ENCODE measurements at regions not wholly inside any gene's neighbourhood (a gene's known extent, or its start where the extent isn't known, plus 50 kb on each side); places are given as distances from the start of the nearest gene placed in this dataset.

DNA sequence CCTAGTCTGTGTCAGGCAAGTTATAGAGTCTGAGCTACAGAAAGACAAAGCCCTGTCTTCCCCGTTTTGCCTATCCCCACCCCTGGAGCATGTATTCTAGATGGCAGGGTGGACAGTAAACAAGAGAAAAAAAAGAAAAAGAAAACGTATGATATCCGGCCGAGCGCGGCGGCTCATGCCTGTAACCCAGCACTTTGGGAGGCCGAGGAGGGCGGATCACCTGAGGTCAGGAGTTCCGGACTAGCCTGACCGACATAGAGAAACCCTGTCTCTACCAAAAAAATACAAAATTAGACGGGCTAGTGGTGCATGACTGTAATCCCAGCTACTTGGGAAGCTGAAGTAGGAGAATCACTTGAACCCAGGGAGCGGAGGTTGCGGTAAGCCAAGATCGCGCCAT lies 523.0 kb upstream of the CDH9 start:
- TF ChIP-seq, protein P1, sequence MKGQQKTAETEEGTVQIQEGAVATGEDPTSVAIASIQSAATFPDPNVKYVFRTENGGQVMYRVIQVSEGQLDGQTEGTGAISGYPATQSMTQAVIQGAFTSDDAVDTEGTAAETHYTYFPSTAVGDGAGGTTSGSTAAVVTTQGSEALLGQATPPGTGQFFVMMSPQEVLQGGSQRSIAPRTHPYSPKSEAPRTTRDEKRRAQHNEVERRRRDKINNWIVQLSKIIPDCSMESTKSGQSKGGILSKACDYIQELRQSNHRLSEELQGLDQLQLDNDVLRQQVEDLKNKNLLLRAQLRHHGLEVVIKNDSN (IDR thresholded peaks at IDR 0.05) = no peak
- TF ChIP-seq EP300 (IDR thresholded peaks at IDR 0.05; ENCODE audit: borderline replicate concordance) (no peak), YY1 (IDR thresholded peaks at IDR 0.05; ENCODE audit: low read depth) (no peak)

DNA sequence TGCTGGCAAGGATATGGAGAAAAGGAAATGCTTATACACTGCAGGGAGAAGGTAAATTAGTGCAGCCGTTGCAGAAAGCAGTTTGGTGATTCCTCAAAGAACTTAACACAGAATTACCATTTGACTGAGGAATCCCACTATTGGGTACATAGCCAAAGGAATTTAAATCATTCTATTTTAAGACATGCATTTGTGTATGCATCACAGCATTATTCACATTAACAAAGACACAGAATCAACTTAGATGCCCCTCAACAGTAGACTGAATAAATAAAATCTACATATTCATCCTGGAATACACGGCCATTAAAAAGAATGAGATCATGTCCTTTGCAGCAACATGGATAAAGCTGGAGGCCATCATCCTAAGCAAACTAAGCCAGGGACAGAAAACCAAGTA lies 510.1 kb upstream of the CDH9 start:
- TF ChIP-seq YY1 (IDR thresholded peaks at IDR 0.05; ENCODE audit: low read depth) (no peak), FOXM1 (IDR thresholded peaks at IDR 0.05; ENCODE audit: borderline replicate concordance, low read depth) (no peak), EP300 (IDR thresholded peaks at IDR 0.05; ENCODE audit: borderline replicate concordance) (no peak), CEBPB (IDR thresholded peaks at IDR 0.05) (no peak), TEAD4 (IDR thresholded peaks at IDR 0.05) (no peak), ZBTB7A (IDR thresholded peaks at IDR 0.05; ENCODE audit: low read depth) (no peak), NFIC (IDR thresholded peaks at IDR 0.05) (no peak), RAD21 (IDR thresholded peaks at IDR 0.05; ENCODE audit: low read depth) (no peak), EGR1 (IDR thresholded peaks at IDR 0.05) (no peak)
- TF ChIP-seq, protein P2, sequence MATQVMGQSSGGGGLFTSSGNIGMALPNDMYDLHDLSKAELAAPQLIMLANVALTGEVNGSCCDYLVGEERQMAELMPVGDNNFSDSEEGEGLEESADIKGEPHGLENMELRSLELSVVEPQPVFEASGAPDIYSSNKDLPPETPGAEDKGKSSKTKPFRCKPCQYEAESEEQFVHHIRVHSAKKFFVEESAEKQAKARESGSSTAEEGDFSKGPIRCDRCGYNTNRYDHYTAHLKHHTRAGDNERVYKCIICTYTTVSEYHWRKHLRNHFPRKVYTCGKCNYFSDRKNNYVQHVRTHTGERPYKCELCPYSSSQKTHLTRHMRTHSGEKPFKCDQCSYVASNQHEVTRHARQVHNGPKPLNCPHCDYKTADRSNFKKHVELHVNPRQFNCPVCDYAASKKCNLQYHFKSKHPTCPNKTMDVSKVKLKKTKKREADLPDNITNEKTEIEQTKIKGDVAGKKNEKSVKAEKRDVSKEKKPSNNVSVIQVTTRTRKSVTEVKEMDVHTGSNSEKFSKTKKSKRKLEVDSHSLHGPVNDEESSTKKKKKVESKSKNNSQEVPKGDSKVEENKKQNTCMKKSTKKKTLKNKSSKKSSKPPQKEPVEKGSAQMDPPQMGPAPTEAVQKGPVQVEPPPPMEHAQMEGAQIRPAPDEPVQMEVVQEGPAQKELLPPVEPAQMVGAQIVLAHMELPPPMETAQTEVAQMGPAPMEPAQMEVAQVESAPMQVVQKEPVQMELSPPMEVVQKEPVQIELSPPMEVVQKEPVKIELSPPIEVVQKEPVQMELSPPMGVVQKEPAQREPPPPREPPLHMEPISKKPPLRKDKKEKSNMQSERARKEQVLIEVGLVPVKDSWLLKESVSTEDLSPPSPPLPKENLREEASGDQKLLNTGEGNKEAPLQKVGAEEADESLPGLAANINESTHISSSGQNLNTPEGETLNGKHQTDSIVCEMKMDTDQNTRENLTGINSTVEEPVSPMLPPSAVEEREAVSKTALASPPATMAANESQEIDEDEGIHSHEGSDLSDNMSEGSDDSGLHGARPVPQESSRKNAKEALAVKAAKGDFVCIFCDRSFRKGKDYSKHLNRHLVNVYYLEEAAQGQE (IDR thresholded peaks at IDR 0.05; ENCODE audit: low read depth) = no peak
- TF ChIP-seq, protein P3, sequence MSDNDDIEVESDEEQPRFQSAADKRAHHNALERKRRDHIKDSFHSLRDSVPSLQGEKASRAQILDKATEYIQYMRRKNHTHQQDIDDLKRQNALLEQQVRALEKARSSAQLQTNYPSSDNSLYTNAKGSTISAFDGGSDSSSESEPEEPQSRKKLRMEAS (IDR thresholded peaks at IDR 0.05) = no peak
- TF ChIP-seq, protein P1 (IDR thresholded peaks at IDR 0.05) = no peak

DNA sequence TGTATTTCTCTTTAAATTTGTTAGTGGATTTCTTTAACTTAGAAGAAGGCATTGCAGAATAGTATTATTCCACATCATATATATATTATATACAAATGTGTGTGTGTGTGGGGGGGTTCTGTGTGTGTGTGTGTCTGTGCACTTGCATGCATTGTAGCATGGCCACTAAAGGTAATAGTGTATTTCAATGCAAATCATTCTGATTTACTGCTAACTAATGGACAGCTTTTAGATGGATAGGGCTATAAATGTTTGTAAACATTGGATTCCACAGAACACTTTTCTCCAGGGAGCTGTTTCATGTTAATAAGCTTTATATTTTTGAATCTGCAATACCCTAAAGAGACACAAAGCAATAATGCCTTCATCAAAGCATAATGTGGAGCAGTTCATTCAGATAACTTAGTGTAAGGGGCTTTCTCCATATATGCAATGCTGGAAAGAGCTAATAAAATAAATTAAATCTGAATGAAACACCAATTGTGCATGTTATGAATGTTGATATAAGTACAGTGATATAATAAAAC lies 496.7 kb upstream of the CDH9 start:
- TF ChIP-seq CREB1 (IDR thresholded peaks at IDR 0.05; ENCODE audit: low read depth) = no peak
- no peak for TF ChIP-seq RAD21 (IDR thresholded peaks at IDR 0.05; ENCODE audit: low read depth)
- TF ChIP-seq, protein P1 (IDR thresholded peaks at IDR 0.05) = no peak
- TF ChIP-seq FOXM1 (IDR thresholded peaks at IDR 0.05; ENCODE audit: borderline replicate concordance, low read depth) = no peak
- TF ChIP-seq, protein P3 (IDR thresholded peaks at IDR 0.05) = no peak
- TF ChIP-seq NFIC (IDR thresholded peaks at IDR 0.05) = no peak
- TF ChIP-seq TAF1 (IDR thresholded peaks at IDR 0.05; ENCODE audit: low read depth) = no peak
- no peak for TF ChIP-seq TCF12 (IDR thresholded peaks at IDR 0.05; ENCODE audit: low read depth)
- no peak for TF ChIP-seq ZBTB7A (IDR thresholded peaks at IDR 0.05; ENCODE audit: low read depth)
- no peak for TF ChIP-seq TEAD4 (IDR thresholded peaks at IDR 0.05)
- TF ChIP-seq CEBPB (IDR thresholded peaks at IDR 0.05) = no peak
- no peak for TF ChIP-seq EGR1 (IDR thresholded peaks at IDR 0.05)
- TF ChIP-seq YY1 (IDR thresholded peaks at IDR 0.05; ENCODE audit: low read depth) = no peak
- TF ChIP-seq EP300 (IDR thresholded peaks at IDR 0.05; ENCODE audit: borderline replicate concordance) = no peak

DNA sequence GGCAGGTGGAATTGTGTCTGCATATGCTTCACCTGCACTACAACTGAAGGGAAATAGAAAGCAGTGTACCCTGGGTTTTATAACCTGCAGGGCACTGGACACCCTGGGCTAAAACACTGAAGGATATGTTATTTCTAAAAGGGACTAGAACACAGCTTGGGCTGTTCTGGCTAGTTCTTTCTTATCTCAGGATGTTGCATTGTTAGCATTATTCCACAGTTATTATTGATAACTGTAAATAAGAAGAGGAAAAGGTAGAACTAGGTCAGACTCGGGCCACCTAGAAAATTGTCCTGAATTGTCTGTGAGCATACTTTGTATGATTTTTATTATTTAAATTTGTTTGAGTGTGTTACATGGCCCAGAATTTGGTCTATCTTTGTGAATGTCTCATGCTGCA lies 493.9 kb upstream of the CDH9 start:
- TF ChIP-seq CREB1 (IDR thresholded peaks at IDR 0.05; ENCODE audit: low read depth) (no peak), FOXM1 (IDR thresholded peaks at IDR 0.05; ENCODE audit: borderline replicate concordance, low read depth) (no peak), TAF1 (IDR thresholded peaks at IDR 0.05; ENCODE audit: low read depth) (no peak), TCF12 (IDR thresholded peaks at IDR 0.05; ENCODE audit: low read depth) (no peak)
- TF ChIP-seq, protein P2 (IDR thresholded peaks at IDR 0.05; ENCODE audit: low read depth) = no peak

DNA sequence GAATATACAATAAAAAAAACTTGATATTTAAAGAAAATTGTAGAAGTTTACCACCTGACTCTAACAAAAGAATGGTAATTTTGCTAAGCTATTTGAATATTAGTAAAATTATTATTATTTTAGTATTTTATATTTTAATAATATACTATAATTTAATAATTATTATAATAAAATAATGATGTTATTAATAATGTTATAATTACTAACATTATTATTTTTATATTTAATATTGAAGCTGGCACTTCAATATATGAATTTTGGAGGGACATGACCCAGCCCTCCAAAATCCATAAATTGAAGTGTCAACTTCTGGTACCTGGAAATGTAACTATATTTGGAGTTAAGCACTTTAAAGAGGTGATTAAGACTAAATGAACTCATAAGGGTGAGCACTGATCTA lies 486.1 kb upstream of the CDH9 start:
- TF ChIP-seq, protein P3 (IDR thresholded peaks at IDR 0.05) = no peak
- TF ChIP-seq TEAD4 (IDR thresholded peaks at IDR 0.05) = no peak
- no peak for TF ChIP-seq CEBPB (IDR thresholded peaks at IDR 0.05)
- no peak for TF ChIP-seq YY1 (IDR thresholded peaks at IDR 0.05; ENCODE audit: low read depth)
- no peak for TF ChIP-seq TCF12 (IDR thresholded peaks at IDR 0.05; ENCODE audit: low read depth)
- TF ChIP-seq RAD21 (IDR thresholded peaks at IDR 0.05; ENCODE audit: low read depth) = no peak
- TF ChIP-seq FOXM1 (IDR thresholded peaks at IDR 0.05; ENCODE audit: borderline replicate concordance, low read depth) = no peak
- TF ChIP-seq, protein P2 (IDR thresholded peaks at IDR 0.05; ENCODE audit: low read depth) = no peak
- TF ChIP-seq CREB1 (IDR thresholded peaks at IDR 0.05; ENCODE audit: low read depth) = no peak

Measured in Ishikawa (cell line).